Stimulated activated CD4-positive, alpha-beta T cell treated with anti-CD3 and anti-CD28 coated beads, Interleukin-1b, Interleukin-23, amount 100 ng/mL, for 1 hour (primary cell): ENCODE measurements at regions not wholly inside any gene's neighbourhood (a gene's known extent, or its start where the extent isn't known, plus 50 kb on each side); places are given as distances from the start of the nearest gene placed in this dataset.

Experiments used
- DNase-seq, 2 donors: peaks; one replicate each; pipeline ENCODE4 v3.0.0-alpha.2; 2020; ENCODE audit warnings: low read depth in 2 of 2

DNA sequence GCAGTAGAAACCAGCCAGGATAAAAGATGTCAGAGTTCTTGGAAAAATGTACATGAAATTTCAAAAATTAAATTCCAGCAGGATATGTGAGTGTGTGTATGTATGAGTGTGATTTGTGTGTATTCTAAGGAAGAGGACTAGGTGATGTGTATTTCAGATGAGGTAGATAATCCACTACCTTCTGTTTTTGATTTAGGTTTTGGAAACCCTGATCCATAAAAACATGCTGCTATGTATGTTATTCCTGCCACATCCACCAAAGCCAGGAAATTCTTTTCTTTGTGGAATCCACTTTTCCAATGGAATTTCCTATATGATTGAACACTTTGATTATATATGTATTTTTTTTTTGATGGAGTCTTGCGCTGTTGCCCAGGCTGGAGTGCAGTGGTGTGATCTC, 276.9 kb downstream of the UQCRFS1 start:
- no peak for DNase-seq

DNA sequence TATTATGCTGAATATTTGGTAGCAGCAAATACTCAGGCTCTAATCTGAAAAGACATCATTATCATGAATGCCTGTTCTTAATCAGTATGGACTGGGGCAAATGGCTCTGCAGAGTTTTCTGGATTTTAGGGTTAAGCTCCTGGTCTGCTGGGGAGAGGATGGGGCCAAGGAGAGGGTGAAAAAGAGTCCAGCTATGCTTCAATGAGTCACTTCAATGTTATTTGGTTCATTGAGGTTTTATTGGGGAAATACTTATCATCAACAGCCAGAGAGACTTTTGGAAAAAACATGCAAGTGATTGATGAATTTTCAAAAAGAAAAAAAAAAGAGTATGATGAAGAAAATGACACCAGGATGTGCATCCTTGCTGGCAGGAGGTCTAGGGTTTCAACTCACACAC, 278.3 kb downstream of the UQCRFS1 start:
- no peak for DNase-seq

DNA sequence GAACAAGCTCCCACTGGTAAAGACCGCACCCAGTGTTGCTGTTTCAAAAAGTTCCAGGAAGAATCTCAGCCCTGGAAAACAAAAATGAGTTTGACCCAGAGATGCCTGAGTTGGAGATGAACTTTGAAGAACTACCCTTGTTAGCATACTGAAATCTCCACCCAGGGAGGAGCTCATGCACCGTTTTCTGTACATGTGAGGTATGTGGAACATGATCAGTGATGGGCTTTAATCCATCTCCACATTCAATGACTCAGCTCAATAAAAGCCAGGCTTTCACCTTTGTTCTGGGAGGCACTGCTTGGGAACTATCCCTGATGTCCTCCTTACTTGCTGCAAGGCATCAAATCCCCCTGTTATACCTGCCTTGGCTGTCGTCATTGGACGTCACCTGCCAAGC, 279.9 kb downstream of the UQCRFS1 start:
- DNase-seq = no peak

DNA sequence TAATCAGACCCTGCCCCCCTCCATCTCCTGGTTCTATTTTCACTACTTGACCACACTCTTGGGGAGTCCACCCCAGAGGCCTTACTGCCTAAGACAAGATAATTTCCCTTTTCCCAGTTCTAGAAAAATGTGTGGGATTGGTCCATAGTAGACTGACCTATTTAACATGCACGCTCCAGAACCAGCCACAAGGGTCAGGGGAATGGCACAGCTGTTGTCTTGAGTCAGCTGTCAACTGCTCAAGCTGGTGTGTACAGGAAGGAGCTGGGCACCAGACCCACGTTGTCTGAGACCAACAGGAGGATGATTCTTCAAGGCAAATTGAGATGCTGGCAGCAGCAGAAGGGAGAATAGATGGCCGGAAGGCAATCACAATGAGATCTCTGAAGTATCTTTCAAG, 280.5 kb downstream of the UQCRFS1 start:
- DNase-seq = no peak

DNA sequence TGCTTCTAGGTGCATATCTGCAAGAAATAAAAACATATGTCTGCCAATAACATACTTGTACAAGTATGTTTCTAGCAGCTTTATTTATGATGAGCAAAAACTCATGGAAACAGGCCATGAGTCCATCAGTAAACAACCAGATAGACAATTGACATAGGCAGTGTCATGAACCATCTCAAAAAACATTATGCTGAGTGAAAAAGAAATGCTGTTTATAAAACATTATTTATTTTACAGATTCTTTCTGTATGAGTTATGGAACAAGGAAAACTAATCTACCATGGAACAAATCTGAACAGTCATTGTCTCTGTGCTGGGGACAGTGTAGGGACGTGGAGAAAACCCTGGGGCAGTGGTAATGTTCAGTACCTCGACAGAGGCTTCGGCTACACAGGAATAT, 283.9 kb downstream of the UQCRFS1 start:
- no peak for DNase-seq

DNA sequence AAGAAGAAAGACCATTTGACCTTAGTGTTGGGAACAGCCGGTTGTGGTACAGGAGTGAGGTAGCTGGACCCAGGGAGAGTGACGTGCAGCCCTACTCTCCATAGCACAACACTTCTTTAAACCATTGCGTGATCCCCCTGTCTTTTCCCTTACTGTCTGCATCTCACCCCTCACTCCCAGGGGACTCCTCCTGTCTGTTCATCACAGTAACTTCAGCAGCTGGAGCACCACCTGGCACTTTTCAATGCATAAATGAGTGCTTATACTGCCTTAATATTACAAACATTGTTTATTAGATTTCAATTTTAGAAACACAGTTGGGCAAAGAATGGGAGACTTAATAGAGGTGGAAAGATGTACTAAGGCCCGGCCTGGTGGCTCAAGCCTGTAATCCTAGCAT, 285.5 kb downstream of the UQCRFS1 start:
- no peak for DNase-seq

DNA sequence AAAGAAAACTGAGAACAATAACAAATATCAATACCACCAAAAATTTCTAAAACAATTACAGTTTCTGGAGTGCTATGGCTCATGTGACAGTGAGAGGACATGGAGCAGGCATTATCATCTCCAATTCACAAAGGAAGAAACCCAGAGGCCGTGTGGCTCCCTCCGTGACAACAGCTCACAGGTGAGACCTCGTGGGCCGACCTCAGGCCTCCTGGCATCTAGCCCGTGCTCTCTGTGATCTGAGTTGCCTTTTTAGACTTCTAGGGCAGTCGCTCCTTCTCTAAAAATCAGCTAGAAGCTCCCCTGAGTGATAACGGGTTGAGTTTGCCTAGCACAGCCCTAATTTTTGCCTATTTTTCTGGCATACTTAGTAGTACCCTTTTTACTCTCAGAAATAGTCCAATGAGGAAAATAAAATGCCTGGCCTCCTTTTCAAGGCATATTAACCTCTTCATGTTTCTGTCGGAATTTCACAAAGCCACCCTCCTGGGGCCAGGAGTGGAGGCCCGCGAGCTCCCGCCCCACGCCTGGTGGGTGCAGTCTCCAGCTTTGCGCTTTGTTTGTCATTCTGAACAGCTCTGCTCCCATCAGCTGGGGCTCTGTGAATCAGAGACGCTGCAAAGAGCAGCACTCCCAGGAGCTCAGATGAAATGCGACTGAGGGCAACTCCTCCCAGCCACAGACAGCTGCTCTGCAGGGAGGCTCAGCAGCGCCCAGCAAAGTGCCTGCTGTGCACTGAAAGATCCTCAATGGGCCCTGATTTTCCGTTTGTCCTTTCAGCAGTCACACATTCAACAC, 292.5 kb downstream of the UQCRFS1 start:
- DNase-seq = no peak

DNA sequence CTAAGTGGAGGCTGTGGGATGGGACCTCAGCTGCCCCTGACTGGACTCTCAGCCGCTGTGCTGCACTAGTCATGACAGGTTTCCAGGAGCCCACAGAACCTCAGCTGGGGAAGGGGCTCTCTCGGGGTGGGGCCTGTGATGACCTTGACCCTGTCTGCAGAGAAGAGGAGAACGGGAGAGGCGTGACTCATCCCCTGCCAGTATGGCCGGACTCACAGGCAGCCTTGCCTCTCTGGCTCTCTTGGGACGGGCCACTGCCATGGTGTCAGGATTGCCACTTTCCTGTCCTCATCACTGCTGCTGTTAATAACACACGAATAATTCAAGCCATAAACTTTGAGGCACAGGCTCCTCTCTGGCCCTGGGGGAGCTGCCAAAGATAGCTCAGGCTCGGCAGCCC, 295.3 kb downstream of the UQCRFS1 start:
- no peak for DNase-seq

DNA sequence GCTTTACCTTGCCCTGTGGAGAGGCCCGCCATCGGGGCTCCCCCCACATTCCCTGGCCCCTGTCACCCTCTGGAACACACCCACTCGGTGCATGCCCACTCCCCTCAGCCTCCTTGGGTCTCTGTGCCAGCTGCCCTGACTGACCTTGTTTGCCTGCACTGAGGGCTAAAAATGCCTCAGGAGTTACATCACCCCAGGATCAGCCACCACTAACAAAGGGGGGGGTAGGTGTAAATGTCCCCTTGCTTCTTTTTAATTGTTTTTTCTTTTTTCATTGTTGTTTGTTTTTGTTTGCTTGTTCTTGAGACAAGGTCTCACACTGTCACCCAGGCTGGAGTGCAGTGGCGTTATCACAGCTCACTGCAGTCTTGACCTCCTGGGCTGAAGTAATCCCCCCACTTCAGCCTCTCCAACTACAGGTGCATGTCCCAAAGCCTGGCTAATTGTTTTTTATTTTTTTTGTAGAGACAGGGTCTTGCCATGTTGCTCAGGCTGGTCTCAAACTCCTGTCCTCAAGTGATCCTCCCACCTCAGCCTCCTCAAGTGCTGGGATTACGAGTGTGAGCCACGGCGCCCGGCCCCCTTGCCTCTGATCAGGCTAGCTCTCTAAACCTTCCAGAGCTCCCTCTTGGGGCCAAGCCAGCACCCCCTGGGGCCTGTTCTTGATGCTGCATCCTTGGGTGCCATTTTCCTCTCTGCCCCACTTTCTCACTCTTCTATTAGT, 297.1 kb downstream of the UQCRFS1 start:
- DNase-seq = no peak

DNA sequence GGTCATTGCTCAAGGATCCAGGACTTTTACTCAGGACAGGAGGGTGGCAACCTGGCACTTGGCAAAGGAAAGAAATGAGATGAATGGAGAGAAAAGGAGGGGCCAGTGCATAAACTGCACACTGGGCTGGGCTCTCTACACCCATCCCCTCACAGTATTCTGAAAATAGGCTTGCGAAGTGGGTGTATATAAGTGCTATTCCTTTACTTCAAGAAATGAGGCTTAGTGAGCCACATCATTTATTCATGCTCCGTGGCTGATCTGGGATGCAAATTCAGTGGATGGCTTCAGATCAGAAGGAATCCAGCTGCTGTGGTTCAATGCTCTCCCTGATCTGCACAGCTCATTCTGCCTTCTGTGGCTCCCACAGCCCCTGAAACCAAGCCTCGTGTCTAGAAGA, 297.7 kb downstream of the UQCRFS1 start:
- no peak for DNase-seq

DNA sequence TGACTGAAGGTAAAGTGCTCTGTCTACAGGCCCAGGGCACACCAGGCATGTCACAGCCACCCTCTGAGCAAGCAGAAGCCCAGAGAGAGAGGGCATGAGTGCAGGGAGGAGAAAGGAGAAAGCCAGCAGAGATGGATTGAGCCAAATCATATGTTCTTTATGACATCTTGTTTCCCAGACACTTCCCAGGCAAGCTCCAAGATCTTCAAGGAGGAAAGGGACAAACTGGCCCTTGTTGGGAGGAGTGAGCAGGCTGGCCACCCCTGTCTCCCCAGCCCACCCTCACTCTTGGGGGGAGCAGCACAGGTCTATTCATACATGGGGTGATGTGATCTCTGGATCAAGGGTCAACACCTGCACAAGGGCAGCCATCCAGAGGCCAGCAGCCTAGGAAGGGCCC, 298.8 kb downstream of the UQCRFS1 start:
- no peak for DNase-seq

DNA sequence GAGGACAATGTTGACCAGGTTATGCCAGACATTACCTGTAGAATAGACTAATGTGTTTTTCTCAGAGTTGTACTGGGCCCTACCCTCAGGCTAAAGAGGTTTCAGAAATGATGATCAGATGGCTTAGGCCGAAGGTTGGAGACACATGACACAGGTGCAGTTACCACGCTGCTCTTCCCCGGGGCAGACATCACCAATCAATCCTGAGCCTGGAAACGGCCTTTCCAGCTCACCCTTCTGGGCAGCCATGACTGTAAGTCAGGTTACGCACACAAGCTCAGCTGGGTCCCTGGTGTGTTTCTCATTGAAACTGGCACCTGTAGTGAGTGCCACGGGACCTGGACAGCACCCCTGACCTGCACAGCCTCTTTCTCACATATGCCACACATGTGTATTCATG, 299.3 kb downstream of the UQCRFS1 start:
- no peak for DNase-seq

DNA sequence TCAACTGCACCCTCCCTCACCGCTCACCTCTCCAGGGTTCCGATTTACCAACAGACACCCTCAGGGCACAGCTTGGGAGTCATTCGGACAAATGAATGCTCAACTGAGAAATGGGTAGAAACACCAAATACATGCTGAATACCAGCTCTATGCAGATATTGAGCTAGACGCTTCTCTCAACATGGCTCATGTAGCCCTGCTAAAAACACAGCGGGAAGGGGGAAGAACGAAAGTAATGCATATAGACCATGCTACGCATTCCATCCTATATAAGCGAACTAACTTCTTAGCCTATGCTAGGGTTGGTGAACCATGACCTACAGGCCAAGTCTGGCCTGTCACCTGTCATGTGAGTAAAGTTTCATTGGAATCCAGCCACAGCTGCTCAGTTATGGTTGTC, 304.0 kb downstream of the UQCRFS1 start:
- DNase-seq = no peak

DNA sequence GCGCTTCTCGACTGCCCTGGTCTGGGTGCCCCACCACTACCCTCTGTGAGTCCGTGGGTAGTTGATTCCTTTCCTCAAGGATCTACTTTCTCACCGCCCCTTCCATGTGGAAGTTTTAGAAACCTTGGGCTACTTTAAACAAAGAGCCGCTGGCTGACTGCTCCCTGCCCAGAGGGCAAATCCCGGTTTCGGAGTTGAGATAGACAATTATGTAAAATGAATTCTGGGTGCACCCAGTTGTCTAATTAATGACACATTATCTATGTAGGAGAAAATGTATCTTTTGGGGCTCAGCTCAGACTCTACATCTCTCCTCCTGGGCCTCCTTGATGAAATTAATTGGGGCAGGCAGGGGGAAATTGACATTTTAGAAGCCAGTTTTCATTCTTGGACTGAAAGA, 305.4 kb downstream of the UQCRFS1 start:
- no peak for DNase-seq

DNA sequence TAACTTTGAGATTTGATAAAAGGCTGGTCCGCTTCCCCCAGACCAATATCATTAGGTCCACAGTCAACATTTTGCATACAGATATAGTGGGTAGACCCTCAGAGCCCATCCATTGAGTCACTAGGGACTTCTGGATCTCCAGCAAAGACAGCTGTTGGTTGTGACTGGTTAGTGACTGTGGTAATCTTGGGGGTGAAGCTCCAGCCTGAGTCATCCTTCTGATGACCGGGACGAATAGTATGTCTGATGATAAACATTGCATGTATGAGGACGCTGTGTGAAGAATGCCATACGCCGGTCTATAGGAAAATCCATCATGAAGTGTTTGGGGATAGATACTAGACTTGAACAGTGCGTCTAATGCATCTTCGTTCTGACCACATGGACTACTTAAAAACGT, 307.0 kb downstream of the UQCRFS1 start:
- no peak for DNase-seq

DNA sequence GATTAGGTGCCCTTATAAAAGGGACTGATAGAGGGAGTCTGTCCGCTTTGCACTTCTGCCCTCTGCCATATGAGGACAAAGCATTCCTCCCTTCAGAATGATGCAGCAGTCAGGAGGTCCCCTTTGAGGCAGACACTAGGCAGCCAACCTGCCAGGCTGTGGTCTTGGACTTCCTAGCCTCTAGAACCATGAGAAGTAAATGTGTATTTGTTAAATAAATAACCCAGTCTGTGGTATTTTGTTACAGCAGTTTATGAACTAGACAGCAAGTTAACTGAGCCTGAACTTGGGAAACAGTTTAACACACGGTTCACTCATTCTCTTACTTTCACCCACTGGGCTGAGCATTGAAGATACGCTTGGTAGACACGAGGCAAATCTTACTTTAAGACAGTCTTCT, 313.2 kb downstream of the UQCRFS1 start:
- DNase-seq = no peak

DNA sequence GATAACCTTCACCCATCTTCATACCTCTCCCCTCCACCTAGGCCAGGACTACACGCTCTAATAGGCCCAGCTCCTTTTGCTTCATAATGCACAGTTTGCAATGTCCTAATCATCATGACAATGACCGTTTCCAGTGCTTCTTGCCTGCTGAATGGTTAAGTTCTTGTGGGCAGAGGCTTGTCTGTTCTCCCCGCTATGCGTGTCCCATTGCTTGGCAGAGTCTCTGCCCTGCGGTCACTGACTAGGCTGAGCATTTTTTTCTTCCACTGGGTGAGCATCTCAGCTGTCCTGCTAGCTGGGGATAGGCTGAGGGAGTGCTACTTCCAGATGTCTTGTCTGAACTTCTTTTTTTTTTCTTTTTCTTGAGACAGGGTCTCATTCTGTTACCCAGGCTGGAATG, 314.7 kb downstream of the UQCRFS1 start:
- no peak for DNase-seq

DNA sequence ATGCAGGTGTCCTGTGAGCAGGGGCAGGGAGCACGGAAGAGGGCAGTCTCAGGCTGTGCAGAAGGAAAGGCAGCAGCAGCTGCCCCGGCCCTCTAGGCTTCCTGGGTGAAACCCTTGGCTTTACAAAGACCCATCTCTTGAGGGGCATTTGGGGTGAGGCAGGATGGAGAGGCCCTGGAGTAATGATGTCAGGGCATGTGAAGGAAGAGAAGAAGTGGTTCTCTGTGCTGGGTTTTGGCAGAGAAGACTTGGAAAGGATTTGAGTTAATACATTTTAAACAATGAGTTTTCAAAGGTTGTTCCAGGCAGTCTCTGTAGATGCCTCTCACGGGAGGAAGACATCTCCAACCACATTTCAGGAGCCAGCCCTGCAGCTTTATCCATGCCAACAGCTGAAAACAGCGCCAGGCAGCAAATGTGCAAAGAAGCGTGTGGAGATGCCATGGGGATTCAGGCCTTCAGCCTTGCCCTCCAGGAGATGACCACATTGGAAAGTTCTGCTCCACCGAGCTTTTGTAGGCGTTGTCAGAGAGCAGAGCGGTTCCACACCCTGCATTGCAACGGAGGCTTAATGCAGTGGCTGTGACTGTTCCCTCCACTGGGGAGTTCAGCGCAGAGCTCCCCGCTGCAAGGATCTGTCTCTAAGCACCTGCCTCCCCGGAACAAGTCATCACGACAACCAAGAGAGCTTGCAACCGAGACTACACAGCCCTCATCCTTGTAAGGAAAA, 322.8 kb downstream of the UQCRFS1 start:
- no peak for DNase-seq

DNA sequence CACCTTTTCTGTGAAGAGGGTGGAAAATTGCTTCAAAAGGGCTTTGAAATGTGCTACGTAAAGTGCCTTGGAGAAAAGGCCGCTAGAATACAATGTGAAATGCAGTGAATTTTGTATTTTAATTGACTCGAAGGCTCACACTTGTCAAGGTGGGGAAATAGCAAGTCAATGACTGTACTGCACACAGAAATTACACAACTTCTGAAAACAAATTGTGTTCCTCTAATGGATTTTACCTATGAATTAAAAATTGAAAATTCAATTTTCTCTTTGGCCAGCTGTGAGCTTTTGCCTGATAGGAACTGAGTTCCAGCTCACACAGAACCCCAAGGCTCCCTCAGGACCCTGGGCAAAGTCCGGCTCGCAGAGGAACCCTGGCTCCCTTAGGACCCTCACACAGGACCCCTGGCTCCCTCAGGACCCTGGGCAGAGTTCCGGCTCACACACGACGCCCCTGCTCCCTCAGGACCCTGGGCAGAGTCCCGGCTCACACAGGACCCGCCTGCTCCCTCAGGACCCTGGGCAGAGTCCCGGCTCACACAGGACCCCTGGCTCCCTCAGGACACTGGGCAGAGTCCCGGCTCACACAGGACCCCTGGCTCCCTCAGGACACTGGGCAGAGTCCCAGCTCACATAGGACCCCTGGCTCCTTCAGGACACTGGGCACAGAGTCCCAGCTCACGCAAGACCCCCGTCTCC, 324.9 kb downstream of the UQCRFS1 start:
- no peak for DNase-seq

DNA sequence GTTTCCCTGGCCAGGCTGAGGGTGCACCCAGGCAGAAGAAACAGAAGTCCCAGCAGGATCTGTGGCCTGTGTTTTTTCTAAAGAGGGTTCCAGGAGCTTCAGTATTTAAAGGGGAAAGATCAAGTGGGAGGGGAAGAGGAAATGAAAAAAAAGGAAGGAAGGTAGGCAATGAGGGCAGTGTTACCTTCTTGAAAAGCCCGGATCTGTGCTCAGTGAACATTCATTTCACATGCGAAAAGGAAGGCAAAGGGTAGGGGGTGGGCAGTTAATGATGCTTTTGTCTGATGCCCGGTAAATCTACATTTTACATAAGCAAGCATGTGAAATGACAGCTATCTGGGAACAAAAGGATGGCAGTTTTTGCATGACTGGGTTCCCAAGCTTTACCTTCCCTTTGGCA, 326.2 kb downstream of the UQCRFS1 start:
- no peak for DNase-seq

DNA sequence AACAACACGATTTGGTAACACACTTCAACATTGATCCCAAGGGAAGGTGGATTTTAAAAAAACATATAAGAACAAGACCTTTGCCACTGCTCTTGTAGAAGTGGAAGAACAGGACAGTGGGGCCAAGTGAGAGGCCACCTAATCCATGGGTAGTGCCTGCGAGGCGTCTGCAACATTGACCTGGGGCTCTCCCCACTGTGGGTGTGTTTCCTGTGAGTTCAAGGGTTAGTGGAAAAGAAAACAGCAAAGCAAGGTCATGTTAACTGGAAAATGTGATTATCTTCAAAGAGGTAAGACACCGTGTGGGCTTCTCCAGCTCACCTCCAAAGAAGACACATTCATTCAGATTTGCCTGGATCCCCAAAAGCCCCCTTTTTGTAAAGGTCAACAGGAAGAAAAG, 327.0 kb downstream of the UQCRFS1 start:
- DNase-seq = no peak

DNA sequence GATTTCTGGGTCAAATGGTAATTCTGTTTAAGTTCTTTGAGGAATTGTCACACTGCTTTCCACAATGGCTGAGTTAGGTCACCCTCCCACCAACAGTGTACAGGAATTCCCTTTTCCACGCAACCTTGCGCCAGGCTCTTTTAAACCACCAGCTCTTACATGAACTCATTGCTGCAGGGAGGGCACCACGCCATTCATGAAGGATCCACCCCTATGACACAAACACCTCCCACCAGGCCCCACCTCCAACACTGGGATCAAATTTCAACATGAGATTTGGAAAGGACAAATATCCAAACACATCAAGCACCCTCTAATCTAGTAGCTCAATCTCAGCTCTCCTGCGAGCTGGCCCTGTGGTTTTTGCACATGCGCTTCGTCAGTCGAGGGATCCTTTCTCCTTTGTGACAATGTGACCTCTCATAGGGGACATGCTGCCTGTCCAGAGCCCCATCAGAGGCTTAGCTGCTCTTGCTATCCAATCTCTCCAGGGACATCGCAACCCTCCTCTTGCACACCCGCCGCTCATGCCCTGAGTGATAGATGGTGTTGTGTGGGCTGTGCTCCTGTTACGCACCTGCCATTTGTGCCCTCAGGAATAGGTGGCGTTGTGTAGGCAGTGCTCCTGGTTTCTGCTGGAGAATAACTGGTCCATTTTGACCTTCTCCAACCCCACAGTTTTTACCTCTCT, 328.0 kb downstream of the UQCRFS1 start:
- DNase-seq = no peak
